PC-3 (cell line): ENCODE measurements at regions not wholly inside any gene's neighbourhood (a gene's known extent, or its start where the extent isn't known, plus 50 kb on each side); places are given as distances from the start of the nearest gene placed in this dataset.

ENCODE experiments used
- EZH2phosphoT487 ChIP-seq: fragments of 300-600 bp; sonication (generic); IDR thresholded peaks from 2 replicates; pipeline ENCODE4 v1.6.1; 2018; ENCODE audit warnings: mild to moderate bottlenecking, antibody characterized with exemption, low read length, borderline replicate concordance
- TF ChIP-seq, protein P1 (sequence below): fragments of 300-600 bp; sonication (generic); conservative IDR thresholded peaks from 2 replicates; pipeline ENCODE4 v1.5.1; 2017; ENCODE audit warnings: antibody characterized with exemption, low read depth, mild to moderate bottlenecking, low read length

DNA sequence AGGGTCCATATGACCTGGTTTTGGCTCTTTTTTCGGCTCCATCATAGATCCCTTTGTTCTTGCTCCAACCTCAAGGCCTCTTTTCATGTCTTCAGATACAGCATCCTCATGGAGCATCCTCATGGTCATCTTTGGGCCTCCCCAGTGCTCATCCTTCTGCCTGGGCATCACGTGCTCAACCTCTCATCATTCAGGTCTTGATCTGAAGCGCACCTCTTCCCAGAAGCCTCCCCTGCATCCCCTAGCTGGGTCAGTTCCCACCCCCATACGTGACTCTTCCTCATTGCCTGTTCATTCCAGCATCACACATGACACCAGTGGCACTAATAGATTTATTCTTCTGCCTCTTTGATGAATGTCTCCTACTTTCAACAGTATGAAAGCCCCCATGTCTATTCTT, 192.2 kb downstream of the MIAT start:
- TF ChIP-seq, protein P1, sequence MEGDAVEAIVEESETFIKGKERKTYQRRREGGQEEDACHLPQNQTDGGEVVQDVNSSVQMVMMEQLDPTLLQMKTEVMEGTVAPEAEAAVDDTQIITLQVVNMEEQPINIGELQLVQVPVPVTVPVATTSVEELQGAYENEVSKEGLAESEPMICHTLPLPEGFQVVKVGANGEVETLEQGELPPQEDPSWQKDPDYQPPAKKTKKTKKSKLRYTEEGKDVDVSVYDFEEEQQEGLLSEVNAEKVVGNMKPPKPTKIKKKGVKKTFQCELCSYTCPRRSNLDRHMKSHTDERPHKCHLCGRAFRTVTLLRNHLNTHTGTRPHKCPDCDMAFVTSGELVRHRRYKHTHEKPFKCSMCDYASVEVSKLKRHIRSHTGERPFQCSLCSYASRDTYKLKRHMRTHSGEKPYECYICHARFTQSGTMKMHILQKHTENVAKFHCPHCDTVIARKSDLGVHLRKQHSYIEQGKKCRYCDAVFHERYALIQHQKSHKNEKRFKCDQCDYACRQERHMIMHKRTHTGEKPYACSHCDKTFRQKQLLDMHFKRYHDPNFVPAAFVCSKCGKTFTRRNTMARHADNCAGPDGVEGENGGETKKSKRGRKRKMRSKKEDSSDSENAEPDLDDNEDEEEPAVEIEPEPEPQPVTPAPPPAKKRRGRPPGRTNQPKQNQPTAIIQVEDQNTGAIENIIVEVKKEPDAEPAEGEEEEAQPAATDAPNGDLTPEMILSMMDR, result no peak
- TF ChIP-seq EZH2phosphoT487, result no peak
